ENCODE measurements at regions not wholly inside any gene's neighbourhood (a gene's known extent, or its start where the extent isn't known, plus 50 kb on each side); places are given as distances from the start of the nearest gene placed in this dataset.

- TF ChIP-seq POLR2A (IDR thresholded peaks at IDR 0.05; ENCODE audit: low read length) (no peak), GATA1 (IDR thresholded peaks at IDR 0.05; ENCODE audit: low read depth, low read length) (no peak)
Observed at GRCh38 chr11:70660889-70661197, 262.5 kb downstream of the CTTN start.

All from erythroblast (primary cell).